H1 (cell line): ENCODE measurements at regions not wholly inside any gene's neighbourhood (a gene's known extent, or its start where the extent isn't known, plus 50 kb on each side); places are given as distances from the start of the nearest gene placed in this dataset.

Source experiments
- EZH2 ChIP-seq: fragments of 200-600 bp; sonication (generic); IDR thresholded peaks from 2 replicates; pipeline ENCODE4 v1.7.1; 2012; ENCODE audit warnings: low read depth, mild to moderate bottlenecking, moderate library complexity, low read length, inconsistent platforms; ENCODE audit not compliant: severe bottlenecking
- RXRA ChIP-seq: IDR thresholded peaks from 2 replicates; pipeline ENCODE4 v1.6.1; 2011; ENCODE audit warnings: low read depth, mild to moderate bottlenecking, low read length, moderate library complexity; ENCODE audit not compliant: insufficient read depth

DNA sequence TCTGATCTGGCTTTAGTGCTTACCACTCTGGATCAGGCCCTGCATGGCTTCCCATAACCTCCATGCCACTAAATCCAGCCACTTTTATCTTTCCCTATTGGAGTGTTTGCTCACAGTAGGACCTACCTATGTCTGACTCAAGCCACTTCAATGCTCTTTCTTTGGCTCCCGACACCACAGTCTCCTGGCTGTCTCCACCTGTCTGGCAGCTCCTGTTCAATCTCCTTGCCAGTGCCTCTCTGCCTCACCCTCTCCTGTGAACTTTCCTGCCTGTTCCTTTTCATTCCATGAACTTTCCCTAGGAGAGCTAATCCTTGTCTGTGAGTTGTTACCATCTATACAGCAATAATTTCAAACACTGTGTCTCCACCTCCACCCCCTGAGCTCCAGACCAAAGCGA is 82.6 kb upstream of the UCN3 start (continued):
- TF ChIP-seq RXRA (no peak), EZH2 (no peak)
